Peyer's patch (tissue), 4 donors: ENCODE measurements at regions not wholly inside any gene's neighbourhood (a gene's known extent, or its start where the extent isn't known, plus 50 kb on each side); places are given as distances from the start of the nearest gene placed in this dataset.

Experiments
- POLR2A ChIP-seq, 2 donors: fragments of 450-650 bp; IDR thresholded peaks; one replicate each; pipeline ENCODE4 v1.5.1; 2017; ENCODE audit warnings: antibody characterized with exemption in 2 of 2, mild to moderate bottlenecking in 2 of 2, moderate library complexity in 2 of 2
- TF ChIP-seq, protein P1 (sequence below), 6 experiments: fragments of 450-650 bp in 4 of 6; fragments of 200-600 bp in 2 of 6; sonication (generic) in 1 of 6; IDR thresholded peaks; one replicate each; pipeline ENCODE4 v1.5.1; 2017 to 2019; ENCODE audit warnings: antibody characterized with exemption in 6 of 6, mild to moderate bottlenecking in 3 of 6, moderate library complexity in 1 of 6

DNA sequence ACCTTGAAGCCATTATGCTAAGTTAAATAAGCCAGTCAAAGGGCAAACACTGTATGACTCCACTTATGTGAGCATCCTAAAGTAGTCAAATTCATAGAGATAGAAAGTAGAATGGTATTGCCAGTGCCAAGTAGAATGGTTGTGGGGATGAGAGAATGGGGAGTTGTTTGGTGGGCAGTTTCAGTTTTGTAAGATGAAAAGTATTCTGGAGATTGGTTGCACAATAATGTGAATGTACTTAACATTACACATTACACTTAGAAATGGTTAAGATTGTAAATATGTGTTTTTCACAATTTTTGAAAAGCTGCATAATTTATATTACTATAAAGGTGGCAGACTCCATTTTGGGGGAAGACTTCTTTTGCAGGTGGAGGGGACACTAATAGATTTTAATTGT lies 51.3 kb upstream of the CARMIL1 start:
- TF ChIP-seq, protein P1, sequence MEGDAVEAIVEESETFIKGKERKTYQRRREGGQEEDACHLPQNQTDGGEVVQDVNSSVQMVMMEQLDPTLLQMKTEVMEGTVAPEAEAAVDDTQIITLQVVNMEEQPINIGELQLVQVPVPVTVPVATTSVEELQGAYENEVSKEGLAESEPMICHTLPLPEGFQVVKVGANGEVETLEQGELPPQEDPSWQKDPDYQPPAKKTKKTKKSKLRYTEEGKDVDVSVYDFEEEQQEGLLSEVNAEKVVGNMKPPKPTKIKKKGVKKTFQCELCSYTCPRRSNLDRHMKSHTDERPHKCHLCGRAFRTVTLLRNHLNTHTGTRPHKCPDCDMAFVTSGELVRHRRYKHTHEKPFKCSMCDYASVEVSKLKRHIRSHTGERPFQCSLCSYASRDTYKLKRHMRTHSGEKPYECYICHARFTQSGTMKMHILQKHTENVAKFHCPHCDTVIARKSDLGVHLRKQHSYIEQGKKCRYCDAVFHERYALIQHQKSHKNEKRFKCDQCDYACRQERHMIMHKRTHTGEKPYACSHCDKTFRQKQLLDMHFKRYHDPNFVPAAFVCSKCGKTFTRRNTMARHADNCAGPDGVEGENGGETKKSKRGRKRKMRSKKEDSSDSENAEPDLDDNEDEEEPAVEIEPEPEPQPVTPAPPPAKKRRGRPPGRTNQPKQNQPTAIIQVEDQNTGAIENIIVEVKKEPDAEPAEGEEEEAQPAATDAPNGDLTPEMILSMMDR (IDR thresholded peaks at IDR 0.05), result no peak
- no peak for TF ChIP-seq POLR2A (IDR thresholded peaks at IDR 0.05)
